Dendritic cell treated with granulocyte-macrophage colony-stimulating factor and Interleukin-4, amounts not matched to agents 40 ng/mL and 50 ng/mL, for 4 days (primary cell): ENCODE measurements at regions not wholly inside any gene's neighbourhood (a gene's known extent, or its start where the extent isn't known, plus 50 kb on each side); places are given as distances from the start of the nearest gene placed in this dataset.

Source experiments
- H3K27ac Mint-ChIP-seq: one replicate; pipeline ENCODE4 v1.8.0; 2022; ENCODE audit warnings: mild to moderate bottlenecking, mixed read lengths
- H3K27me3 Mint-ChIP-seq: one replicate; pipeline ENCODE4 v1.8.0; 2022; ENCODE audit warnings: mild to moderate bottlenecking, mixed read lengths
- H3K36me3 Mint-ChIP-seq: one replicate; pipeline ENCODE4 v1.8.0; 2022; ENCODE audit warnings: low read depth, mixed read lengths
- H3K4me1 Mint-ChIP-seq: one replicate; pipeline ENCODE4 v1.8.0; 2022; ENCODE audit warnings: low read depth, mixed read lengths
- H3K4me3 Mint-ChIP-seq: one replicate; pipeline ENCODE4 v1.8.0; 2022; ENCODE audit warnings: mild to moderate bottlenecking, moderate library complexity, mixed read lengths
- H3K9me3 Mint-ChIP-seq: one replicate; pipeline ENCODE4 v1.8.0; 2022; ENCODE audit warnings: mixed read lengths
- intact Hi-C: fragments of 100-400 bp; cut with micrococcal nuclease; formaldehyde crosslinking; loops from one replicate; pipeline ENCODE4 v1.15.0; 2022

DNA sequence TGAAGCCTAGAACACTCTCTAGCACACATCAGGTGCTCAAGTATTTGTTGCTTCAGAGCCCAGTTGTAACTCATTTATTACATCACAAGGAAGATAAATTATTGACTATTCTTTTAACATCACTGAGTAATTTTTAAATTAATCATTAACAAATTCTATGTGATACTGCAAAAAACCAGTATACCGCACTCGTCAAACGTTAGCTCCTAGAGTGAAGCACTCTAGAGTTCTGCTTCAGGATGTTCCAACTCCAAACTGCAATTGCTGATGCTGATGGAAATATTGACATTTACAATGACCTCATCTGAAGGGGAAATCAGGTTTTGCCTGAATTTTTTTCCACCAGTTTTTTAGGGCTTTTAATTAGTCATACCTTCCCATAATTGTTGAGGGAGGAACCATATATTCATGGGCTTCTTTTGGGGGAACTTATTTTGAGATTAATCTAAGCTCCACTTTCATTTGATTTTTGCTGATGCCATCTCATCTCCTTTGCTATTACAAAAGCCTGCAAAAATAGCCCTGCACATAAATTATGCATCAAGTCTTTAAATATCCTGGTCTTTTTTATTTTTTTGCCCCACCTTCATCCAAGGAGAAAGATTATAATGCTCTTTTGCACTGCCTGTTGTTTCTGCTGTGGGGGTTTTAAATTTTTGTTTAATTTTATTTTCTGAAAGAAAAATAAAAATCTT is 123.0 kb upstream of the STAC start:
- H3K27me3 Mint-ChIP-seq = no peaks in the 10 kb centered on the region
- H3K36me3 Mint-ChIP-seq = no peaks in the 10 kb centered on the region
- H3K4me1 Mint-ChIP-seq = no peaks in the 10 kb centered on the region
- H3K27ac Mint-ChIP-seq = no peak overlapping the region
- H3K9me3 Mint-ChIP-seq = peaks cover 13% of the 10 kb centered on the region
- H3K4me3 Mint-ChIP-seq = no peak overlapping the region
- intact Hi-C loops = no loop called here

DNA sequence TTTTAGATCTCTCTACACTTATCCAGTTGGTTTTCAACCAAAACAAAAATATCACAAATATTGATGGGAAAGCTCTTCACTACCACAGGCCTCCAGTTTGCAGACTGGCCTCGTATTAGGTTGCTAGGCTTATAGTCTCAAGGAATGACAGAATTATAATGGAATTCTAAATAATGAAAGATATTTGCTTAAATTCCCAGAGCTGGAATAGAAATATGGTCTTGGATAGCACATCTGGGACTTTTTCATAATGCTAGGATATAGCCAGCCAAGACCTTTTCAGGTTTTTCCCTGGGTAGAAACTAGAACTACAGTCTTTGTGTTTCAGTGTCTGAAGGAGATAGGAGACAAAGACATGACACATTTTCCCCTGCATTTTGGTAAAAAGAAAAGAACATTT is 121.9 kb upstream of the STAC start:
- Mint-ChIP-seq H3K27ac (no peak overlapping the region), H3K27me3 (no peaks in the 10 kb centered on the region), H3K4me1 (no peaks in the 10 kb centered on the region), H3K36me3 (no peaks in the 10 kb centered on the region), H3K9me3 (peaks cover 1% of the 10 kb centered on the region), H3K4me3 (no peak overlapping the region)
- intact Hi-C loops = no loop called here

DNA sequence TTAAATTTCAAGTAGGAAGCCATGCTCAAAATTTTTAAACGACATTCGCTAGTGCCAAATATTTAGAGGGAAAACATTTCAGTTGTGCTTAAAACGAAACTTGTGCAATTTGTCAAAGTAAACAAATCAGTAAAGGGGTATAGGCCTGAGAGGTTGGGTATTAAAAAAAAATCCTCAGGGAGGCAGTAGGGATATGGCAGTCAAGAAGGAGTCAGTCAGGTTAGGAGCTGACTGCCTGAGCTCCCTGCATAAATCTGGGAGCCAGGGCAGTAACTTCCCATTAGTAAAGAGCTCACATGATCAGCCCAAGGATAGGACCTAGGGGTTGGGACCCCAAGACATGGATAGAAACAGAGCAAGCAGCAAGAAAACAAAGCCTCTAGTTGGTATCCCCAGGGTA is 120.7 kb upstream of the STAC start:
- Mint-ChIP-seq H3K4me1 (no peaks in the 10 kb centered on the region), H3K9me3 (no peaks in the 10 kb centered on the region), H3K27ac (no peak overlapping the region), H3K27me3 (no peaks in the 10 kb centered on the region), H3K4me3 (no peak overlapping the region), H3K36me3 (no peaks in the 10 kb centered on the region)
- intact Hi-C loops = no loop called here

DNA sequence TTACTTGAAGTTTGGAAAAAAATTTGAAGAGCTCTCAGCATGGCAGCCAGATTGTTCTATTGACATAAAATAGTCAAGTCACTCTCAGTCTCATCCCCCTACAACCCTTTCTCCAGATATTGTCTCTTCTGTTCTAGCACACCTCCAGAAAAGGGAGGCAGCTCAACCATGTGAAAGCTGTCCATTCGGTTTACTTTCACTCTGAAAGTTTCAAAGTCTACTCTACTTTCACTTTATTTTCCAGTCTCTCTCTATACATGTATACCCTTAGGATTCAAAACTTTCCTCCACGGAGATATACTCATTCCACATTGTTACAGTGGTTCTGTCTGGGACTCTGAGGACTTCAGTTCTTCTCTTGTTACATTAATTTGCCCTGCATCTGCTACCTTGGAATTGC is 111.0 kb upstream of the STAC start:
- H3K4me3 Mint-ChIP-seq = no peak overlapping the region
- H3K27ac Mint-ChIP-seq = no peak overlapping the region
- no peaks in the 10 kb centered on the region for H3K27me3 Mint-ChIP-seq

DNA sequence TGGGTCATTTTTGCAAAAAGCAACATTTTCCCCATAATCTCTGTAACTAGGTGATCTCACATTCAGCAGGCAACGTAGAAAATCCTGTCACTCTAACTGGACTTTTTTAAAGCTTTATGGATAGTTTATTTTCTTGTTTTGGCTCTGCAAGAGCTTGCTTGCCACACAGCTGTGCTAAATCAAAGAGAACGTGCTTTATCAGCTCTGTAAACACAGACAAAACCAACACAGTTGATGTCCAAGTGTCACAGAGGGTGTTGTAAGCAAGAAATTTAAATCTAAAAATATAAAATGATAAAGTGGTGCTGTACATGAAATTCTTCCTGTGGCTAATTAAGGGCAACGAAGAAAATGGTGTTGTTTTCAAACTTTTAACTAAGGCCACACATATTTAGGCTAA is 97.5 kb upstream of the STAC start:
- intact Hi-C loops = no loop called here
- no peaks in the 10 kb centered on the region for H3K36me3 Mint-ChIP-seq
- peaks cover 12% of the 10 kb centered on the region for H3K9me3 Mint-ChIP-seq
- no peaks in the 10 kb centered on the region for H3K4me1 Mint-ChIP-seq
- H3K4me3 Mint-ChIP-seq = no peak overlapping the region
- H3K27ac Mint-ChIP-seq = no peak overlapping the region
- H3K27me3 Mint-ChIP-seq = no peaks in the 10 kb centered on the region

More for the DNA sequence above, 111.0 kb upstream of the STAC start:
- Mint-ChIP-seq H3K36me3 (no peaks in the 10 kb centered on the region), H3K4me1 (no peaks in the 10 kb centered on the region), H3K9me3 (peaks cover 21% of the 10 kb centered on the region)
- intact Hi-C loops = no loop called here

DNA sequence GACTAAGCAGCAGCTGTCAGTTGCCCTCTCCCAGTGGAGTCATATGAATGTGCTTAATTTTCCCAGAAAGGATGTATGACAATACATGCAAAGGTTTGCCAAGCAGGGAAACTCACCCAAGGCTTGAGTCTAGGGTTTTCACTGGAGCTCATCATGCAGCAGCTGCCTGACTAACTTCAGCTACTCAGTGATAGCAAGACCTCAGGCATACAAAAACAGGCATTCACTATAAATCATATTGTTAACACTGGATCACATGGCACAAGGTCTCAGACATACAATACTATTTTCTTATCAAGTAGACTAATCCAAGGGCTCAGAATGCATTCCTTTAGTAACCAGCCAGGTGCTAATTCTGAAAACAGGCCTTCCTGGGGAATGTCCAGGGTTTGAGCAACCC is 85.0 kb upstream of the STAC start:
- intact Hi-C loops = no loop called here
- H3K27me3 Mint-ChIP-seq = no peaks in the 10 kb centered on the region
- no peak overlapping the region for H3K4me3 Mint-ChIP-seq
- no peak overlapping the region for H3K27ac Mint-ChIP-seq
- H3K4me1 Mint-ChIP-seq = no peaks in the 10 kb centered on the region
- no peaks in the 10 kb centered on the region for H3K36me3 Mint-ChIP-seq
- no peaks in the 10 kb centered on the region for H3K9me3 Mint-ChIP-seq

DNA sequence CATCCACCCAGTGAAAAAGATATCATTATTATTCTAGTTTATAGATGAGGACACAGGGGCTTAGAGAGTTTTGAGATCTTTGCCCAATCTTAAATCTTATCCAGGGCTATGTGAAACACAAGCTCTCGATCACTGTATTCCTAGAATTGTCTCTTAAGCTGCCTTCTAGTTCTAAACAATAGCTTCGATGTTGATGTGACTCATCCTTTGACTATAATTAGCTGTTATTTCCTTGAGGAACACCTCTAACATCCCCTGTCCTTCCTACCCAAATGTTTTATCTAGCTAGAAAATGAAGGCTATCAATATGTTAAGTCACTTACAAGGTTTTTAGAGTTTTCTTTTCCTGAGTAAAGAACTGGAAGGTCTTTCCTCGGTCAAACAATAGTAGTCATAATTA is 83.1 kb upstream of the STAC start:
- no peaks in the 10 kb centered on the region for H3K9me3 Mint-ChIP-seq

DNA sequence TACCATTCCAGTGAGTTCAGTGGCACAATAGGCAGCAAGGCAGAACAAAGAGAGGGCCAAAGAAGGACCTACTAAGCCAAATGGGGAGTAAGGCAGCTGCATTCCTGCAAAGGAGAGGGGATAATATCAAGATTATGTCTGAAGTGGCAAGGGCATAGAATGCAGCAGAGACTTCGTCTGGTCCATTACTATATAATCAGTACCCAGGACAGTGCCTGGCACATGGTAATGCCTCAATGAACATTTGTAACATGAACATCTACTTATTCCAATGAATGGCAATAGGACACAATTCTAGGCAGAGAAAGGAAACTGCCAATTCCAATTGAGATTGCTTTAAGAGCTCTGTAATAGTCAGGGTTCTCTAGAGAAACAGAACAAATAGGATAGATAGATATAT is 82.1 kb upstream of the STAC start:
- intact Hi-C loops = no loop called here
- H3K4me1 Mint-ChIP-seq = no peaks in the 10 kb centered on the region
- no peak overlapping the region for H3K27ac Mint-ChIP-seq
- no peak overlapping the region for H3K4me3 Mint-ChIP-seq
- no peaks in the 10 kb centered on the region for H3K36me3 Mint-ChIP-seq
- H3K27me3 Mint-ChIP-seq = no peaks in the 10 kb centered on the region
- H3K9me3 Mint-ChIP-seq = no peaks in the 10 kb centered on the region

More for the DNA sequence above, 83.1 kb upstream of the STAC start:
- Mint-ChIP-seq H3K4me1 (no peaks in the 10 kb centered on the region), H3K4me3 (no peak overlapping the region), H3K27ac (no peak overlapping the region), H3K36me3 (no peaks in the 10 kb centered on the region), H3K27me3 (no peaks in the 10 kb centered on the region)
- intact Hi-C loops = no loop called here

DNA sequence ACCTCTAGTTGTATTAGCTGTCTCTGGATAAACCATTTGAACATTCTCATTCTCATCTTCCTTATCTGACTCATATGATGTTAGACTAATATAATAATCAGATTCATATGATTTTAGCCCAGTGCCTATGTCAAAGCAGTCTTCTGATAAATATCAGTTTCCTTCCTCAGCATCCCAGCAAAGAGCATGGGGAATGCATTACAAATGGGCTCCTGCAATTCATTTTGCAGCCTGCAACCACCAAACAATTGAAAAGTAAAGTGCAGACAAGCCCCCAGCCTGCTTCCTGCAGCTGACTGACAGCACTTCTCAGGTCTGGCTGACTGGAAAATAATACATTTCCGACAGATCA is 78.2 kb upstream of the STAC start:
- Mint-ChIP-seq H3K27me3 (no peaks in the 10 kb centered on the region), H3K27ac (no peak overlapping the region), H3K36me3 (no peaks in the 10 kb centered on the region), H3K4me1 (no peaks in the 10 kb centered on the region), H3K9me3 (no peaks in the 10 kb centered on the region), H3K4me3 (no peak overlapping the region)
- intact Hi-C loops = no loop called here

DNA sequence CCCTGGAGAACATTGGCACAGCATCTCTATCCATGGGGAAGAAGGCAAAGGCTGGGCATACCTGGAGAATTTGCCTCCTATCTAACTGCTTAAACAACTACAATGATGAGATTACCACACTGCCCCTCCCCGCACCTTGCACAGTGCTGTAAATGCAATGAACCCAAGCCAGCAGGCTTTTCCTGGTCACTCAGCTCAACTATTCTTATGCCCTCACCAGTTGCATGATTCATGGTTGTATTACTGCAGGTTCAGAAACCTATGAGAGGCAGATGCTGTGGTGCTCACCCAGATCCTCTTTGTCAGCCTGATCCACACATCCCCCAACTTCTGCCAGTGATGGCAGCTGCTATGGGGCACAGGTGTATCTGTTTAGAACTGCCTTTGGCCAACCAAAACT is 77.7 kb upstream of the STAC start:
- Mint-ChIP-seq H3K9me3 (no peaks in the 10 kb centered on the region), H3K27me3 (no peaks in the 10 kb centered on the region), H3K36me3 (no peaks in the 10 kb centered on the region), H3K4me3 (no peak overlapping the region), H3K27ac (no peak overlapping the region), H3K4me1 (no peaks in the 10 kb centered on the region)
- intact Hi-C loops = no loop called here

DNA sequence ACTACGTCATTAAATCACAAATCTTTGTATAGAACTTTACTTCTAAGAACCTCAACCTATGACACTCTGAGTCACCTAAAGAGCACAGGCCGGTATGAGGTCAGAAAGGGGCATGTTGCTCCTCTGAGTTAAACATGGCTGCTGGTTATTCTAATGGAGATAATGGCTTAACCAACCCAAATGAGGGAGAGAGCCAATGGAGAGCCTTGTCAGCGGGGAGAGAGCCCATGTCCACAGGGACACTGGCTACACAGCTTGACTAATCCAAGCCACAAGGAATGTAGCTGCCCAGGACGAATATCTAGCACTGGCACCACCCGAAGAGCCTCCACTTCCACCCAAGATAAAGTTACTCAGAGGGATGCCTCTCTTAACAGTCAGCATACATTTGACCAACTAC is 77.0 kb upstream of the STAC start:
- intact Hi-C loops = no loop called here
- no peaks in the 10 kb centered on the region for H3K4me1 Mint-ChIP-seq
- H3K9me3 Mint-ChIP-seq = no peaks in the 10 kb centered on the region
- no peak overlapping the region for H3K4me3 Mint-ChIP-seq
- H3K36me3 Mint-ChIP-seq = no peaks in the 10 kb centered on the region
- no peaks in the 10 kb centered on the region for H3K27me3 Mint-ChIP-seq
- H3K27ac Mint-ChIP-seq = no peak overlapping the region

DNA sequence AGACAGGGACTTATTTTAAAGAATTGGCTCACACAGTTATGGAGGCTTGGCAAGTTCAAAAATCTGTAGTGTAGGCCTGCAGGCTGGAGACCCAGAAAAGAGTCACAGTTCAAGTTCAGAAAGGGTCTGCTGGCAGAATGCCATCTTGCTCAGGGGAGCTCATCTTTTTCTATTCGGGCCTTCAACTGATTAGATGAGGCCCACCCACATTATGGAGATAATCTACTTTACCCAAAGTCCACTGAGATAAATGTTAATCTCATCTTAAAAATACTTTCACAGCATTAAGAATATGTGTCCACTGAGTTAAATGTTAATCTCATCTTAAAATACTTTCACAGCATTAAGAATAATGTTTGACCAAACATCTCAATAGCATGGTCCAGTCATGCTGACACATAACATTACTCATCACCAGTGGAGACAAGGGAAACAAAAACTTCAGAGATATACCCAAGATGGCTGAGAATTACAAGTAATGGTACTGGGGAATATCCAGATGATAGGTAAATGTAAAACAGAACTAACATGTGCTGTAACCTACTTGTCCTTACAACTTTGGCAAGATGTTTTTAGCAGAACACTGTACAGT is 74.3 kb upstream of the STAC start:
- H3K27ac Mint-ChIP-seq = no peak overlapping the region
- intact Hi-C loops = no loop called here
- no peaks in the 10 kb centered on the region for H3K9me3 Mint-ChIP-seq
- no peaks in the 10 kb centered on the region for H3K27me3 Mint-ChIP-seq
- no peaks in the 10 kb centered on the region for H3K4me1 Mint-ChIP-seq
- no peaks in the 10 kb centered on the region for H3K36me3 Mint-ChIP-seq
- no peak overlapping the region for H3K4me3 Mint-ChIP-seq

DNA sequence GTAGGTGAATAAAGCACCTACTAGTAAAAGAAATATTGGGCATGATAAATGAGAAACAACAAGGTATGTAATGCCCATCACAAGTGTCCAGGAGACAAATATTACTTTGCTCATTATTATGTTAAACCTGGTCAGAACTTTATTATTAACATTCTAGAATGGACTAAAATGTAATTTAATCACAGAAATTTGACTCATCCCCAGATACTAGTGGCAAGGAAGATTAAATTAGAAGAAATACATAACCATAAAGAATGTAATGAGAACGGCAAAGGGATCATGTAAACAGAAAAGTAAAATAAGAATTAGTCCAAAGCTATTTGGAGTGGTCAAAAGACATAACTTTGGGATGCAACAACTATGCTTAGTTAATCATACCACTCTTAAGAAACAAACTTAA is 71.2 kb upstream of the STAC start:
- Mint-ChIP-seq H3K9me3 (no peaks in the 10 kb centered on the region), H3K36me3 (no peaks in the 10 kb centered on the region), H3K27ac (no peak overlapping the region), H3K27me3 (no peaks in the 10 kb centered on the region), H3K4me3 (no peak overlapping the region), H3K4me1 (no peaks in the 10 kb centered on the region)
- intact Hi-C loops = no loop called here

DNA sequence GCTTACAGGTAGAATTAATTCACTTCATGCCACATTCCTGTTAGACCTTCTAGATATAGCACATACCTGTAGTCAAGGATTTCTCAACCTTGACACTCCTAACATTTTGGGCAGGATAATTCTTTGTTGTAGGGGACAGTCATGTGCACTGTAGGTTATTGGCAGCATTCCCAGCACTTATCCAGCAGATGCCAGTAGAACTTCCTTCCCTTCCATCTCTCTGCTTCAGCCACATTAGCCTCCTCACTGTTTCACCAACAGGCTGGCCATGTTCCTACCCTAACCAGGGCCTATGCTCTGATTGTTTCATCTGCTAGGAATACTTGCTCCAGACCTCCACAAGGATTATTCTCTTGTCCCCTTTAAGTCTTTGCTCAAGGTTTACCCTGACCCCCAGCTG is 68.0 kb upstream of the STAC start:
- intact Hi-C loops = no loop called here
- Mint-ChIP-seq H3K4me1 (peaks cover 2% of the 10 kb centered on the region), H3K9me3 (peaks cover 11% of the 10 kb centered on the region), H3K4me3 (no peak overlapping the region), H3K27me3 (no peaks in the 10 kb centered on the region), H3K27ac (no peak overlapping the region), H3K36me3 (no peaks in the 10 kb centered on the region)

DNA sequence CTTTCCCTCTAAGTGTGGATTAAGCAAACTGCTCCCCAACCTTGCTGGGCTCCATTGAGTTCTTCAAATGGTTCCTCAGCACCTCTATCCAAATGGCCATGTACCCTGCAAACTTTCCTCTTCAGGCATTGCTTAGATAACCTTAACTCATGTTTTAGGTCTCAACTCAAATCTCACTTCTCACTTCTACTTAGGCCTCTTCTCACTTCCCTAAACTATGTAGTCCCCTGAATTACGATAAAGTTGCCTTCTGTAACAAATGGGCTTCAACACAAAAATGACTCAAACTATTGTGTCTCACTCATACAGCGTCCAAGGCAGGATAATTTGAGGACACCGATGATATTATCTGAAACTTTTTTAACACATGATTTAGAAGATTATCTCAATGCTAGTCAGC is 62.4 kb upstream of the STAC start:
- intact Hi-C loops = no loop called here
- Mint-ChIP-seq H3K27me3 (no peaks in the 10 kb centered on the region), H3K4me1 (peaks cover 14% of the 10 kb centered on the region), H3K36me3 (no peaks in the 10 kb centered on the region), H3K27ac (no peak overlapping the region), H3K4me3 (no peak overlapping the region), H3K9me3 (peaks cover 19% of the 10 kb centered on the region)
